ENCODE measurements at regions not wholly inside any gene's neighbourhood (a gene's known extent, or its start where the extent isn't known, plus 50 kb on each side); places are given as distances from the start of the nearest gene placed in this dataset.

DNA sequence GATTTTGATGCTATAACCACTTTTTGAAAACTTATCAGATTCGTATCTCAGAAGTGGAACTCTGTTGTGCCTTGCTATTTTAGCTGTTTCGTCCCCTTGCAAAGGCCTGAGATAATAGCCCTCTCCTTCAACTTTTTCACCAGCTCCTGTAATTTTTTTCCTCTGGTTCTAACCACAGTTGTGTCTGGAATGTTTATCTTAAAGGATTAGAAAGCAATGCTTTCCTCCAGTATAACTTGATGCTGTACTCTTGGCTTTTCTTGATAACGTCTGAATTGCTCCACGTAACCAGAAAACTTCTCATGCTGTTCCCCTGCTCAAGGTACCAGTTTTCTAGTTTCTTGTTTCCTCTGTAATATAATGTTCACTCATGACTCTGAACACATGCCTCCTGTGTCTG is 209.4 kb downstream of the DTWD2 start:
- DNase-seq = no peak

DNA sequence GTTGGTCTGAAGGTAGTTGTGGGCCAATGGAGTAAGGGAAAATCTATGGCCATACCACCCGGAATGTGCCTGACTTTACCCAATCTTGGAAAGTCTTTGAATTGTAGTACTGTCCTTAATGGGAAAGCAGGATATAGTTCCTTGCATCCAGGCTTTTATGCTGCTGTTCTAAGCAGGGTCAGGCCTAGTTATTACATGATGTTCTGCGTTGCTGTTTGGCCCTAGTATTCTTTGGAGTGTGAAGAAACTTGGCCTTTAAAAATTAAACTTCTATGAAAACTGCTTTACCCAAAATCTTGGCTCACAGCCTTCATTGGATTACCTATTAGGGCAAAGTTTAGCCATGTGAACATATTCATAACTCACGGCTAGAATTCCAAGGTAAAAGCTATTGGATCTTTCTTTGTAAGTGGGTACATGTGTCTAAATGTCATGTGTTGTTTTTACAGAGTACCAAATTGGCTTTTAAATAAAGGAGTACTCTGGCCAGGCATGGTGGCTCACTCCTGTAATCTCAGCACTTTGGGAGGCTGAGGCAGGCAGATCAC is 211.1 kb downstream of the DTWD2 start:
- DNase-seq = no peak

GRCh38 chr5:118776755-118777154 is 211.6 kb downstream of the DTWD2 start:
- no peak for DNase-seq

DNA sequence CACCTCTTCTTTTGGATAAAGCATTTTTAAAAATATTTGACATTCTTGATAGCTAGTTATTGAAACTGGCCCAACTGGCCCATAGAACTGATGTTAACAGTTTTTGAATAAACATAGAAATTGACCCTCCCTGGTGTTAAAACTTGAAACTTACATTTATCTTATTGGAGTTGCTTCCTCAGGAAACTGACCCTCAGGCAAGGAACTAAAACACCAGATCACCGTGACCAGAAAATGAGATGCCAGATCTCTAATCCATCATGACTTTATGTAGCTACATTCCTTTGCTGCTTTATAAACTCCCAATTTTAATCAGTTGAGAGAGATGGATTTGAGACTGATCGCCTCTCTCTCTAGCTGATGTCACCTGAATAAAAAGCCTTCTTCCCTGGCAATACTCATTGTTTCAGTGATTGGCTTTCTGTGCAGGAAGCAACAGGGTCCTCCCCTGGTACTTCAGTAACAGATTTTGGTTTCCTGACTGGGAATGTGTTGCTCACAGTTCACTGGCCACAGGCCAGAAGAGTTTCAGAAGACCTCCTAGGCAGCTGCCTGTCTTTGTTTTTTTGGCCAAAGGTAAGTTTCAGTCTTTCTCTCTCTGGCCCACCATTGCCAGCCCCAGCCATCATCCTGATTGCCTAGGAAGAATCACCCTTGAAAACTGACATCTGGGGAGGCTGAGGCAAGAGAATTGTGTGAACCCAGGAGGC is 212.4 kb downstream of the DTWD2 start:
- no peak for DNase-seq

GRCh38 chr5:118768607-118769175 is 219.7 kb downstream of the DTWD2 start:
- no peak for DNase-seq

GRCh38 chr5:118762291-118762690 is 226.1 kb downstream of the DTWD2 start:
- no peak for DNase-seq

- DNase-seq = no peak
These were observed 226.5 kb downstream of the DTWD2 start for GRCh38 chr5:118761814-118762213.

GRCh38 chr5:118752969-118753368 is 235.4 kb downstream of the DTWD2 start:
- no peak for DNase-seq

DNA sequence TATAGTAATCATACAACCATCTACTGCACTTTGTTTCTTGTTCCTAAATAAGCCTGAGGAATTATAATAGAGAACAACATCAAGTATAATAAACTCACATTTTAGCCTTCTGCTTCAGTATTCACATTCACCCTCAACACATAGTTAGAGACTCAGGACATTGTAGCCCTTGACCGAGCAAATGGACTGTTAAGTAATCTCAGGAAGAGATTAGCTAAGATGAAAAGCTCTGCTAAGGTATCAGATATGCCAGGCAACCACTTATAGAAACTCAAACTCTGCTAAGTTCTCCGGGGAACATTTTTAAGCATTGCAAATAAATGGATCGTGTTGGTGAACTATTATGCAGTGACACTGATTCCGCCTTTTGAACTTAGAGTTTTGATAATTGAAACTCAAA is 252.0 kb downstream of the DTWD2 start:
- no peak for DNase-seq

DNA sequence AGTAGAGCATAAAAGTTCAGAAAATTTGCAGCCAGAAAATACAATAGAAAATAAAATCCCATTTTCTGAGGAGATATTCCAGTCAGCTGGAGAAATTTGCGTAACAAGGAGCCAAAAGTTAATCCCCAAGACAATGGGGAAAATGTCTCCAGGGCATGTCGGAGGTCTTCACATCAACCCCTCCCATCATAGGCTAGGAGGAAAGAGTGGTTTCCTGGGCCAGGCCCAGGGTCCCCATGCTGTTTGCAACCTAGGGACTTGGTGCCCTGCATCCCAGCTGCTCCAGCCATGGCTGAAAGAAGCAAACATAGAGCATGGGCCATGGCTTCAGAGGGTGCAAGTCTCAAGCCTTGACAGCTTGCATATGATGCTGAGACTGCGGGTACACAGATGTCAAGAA is 255.0 kb downstream of the DTWD2 start:
- DNase-seq = no peak

DNA sequence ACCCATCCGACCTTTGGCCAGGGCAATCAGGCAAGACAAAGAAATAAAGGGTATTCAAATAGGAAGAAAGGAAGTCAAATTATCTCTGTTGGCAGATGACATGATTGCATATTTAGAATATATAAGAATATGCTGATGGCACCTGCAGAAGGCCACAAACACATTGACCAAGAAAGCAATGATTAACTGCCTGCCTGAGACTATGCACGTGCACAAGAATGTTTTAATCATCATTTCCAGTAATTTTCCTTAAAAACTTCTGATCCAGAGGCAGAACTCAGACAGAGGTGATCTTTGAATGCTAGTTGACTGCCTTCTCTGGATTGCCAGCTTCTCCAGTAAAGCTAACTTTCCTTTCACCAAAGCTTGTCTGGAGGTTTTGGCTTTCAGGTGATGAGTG is 260.2 kb downstream of the DTWD2 start:
- no peak for DNase-seq

- DNase-seq = no peak
These were observed 261.5 kb downstream of the DTWD2 start for GRCh38 chr5:118726891-118727290.

DNA sequence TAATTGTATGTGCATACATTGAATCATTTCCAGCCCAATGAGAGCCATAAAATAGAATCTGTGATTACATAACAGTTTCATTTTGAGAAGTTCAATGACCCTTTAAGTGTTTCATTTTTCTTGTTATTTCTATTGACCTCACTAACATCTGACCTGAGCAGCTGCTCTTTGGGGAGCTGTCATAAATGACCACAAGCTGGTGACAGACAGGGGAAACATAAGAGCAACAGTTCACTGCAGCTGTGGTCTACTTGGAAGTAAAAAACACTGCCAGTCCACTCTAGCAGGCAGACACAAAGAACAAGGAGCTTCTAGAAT is 265.4 kb downstream of the DTWD2 start:
- DNase-seq = no peak

GRCh38 chr5:118722122-118723020 is 266.0 kb downstream of the DTWD2 start:
- DNase-seq = no peak

GRCh38 chr5:118711727-118712126 is 276.6 kb downstream of the DTWD2 start:
- DNase-seq = no peak

- DNase-seq = no peak
These were observed 282.2 kb downstream of the DTWD2 start for GRCh38 chr5:118705959-118706667.

GRCh38 chr5:118703241-118703640 is 285.1 kb downstream of the DTWD2 start:
- no peak for DNase-seq

DNA sequence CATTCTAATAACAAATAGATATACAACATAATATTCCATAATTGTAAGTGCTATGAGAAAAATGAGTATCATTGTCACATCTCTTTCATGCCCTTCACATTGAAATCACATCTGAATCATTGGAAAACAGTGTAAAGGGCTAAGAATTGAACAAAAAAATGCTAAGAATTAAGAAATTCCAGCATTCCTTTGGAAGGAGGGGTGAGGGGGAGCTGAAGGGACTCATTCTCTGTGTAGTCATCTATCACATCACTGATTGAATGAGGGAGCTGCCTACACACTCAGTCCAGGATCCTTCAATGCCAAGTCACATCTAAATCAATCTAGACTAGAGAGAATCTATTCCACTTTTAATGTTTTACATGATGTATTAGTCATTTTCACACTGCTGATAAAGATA is 286.6 kb downstream of the DTWD2 start:
- DNase-seq = no peak

DNA sequence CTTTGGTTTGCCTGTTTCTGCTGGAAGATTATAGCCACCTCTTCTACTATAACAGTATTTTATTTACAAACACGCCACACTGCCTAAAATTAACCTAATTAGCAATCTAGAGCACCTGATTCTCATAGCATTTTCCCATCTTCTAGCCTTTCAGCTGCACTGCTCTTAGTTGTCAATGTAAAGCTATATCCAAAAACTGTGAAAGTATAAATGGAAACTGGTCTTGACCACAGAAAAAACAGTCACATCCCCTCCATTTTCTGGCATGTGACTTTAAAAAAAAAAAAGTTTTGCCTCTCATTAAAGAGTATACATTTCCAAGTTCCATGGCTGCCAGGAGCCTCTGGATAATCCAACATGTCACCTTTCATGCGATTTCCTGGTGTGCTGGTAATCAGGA is 287.8 kb downstream of the DTWD2 start:
- DNase-seq = no peak

DNA sequence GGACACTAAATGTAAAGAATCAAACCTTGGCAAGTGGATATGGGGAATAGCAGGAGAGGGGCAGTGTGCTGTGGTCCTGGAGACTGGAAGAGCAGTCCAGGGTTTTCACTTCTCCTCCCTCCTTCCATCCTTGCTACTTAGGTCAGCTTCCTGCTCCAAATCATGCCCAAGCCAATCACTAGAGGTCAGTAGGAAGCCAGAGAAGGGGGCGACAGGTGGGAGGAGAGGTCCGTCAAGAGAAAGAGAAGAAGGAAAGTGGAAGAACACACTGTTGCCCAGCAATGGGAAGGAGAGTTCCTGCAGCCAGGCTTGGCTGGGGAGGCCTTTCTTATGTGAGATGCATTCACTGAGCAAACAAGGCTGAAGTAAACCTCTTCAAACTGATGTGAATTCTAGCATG is 289.6 kb downstream of the DTWD2 start:
- DNase-seq = no peak

DNA sequence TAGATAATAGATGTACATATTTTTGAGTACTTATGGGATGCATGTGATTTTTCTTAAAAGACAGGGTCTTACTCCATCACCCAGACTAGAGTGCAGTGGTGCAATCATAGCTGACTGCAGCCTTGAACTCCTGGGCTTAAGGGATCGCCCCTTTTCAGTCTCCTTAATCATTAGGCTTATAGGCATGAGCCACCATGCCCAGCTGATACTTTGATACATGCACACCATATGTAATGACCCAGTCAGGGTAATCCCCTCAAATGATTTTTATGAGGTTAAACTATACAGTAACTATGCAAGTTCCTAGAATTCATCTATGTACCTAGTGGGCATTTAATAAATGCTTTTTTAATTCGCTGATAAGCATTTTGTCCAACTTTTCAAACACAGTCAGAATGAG is 292.3 kb downstream of the DTWD2 start:
- no peak for DNase-seq

DNA sequence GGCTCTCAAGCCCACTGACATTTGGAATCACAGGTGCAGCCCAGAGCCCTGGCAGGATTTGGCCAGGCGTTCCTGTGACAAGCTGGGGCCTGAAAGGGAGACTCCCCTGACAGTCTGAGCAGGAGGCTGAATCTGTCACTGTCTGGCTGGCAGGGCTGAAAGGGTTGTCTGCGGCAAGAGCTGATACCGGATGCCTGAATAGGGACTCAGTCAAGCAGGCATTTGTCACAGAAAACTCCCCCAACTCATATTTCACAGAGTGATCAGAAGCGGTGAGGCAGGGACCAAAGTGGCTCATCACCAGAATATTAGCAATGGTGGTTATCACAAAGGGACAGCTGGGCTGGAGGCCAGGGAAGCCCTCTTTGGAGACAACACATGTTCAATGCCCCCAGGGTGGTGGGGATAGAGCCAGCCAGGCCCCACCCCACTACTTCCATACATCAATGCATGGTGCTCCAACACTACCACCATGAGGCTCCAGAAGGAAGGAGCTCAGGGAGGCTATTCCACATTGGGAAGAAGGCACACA is 295.5 kb downstream of the DTWD2 start:
- DNase-seq = no peak

All from stimulated activated naive CD4-positive, alpha-beta T cell (primary cell).